DOHH2 (cell line): ENCODE measurements at regions not wholly inside any gene's neighbourhood (a gene's known extent, or its start where the extent isn't known, plus 50 kb on each side); places are given as distances from the start of the nearest gene placed in this dataset.

Source experiments
- H3F3A ChIP-seq: fragments of 200-600 bp; sonication (generic), shearing (Covaris generic); 2 replicates; pipeline ENCODE4 v1.6.0; 2016; ENCODE audit warnings: antibody characterized with exemption, mild to moderate bottlenecking; ENCODE audit not compliant: control insufficient read depth, insufficient read depth
- H3K27ac ChIP-seq: fragments of 200-600 bp; sonication (generic); 2 replicates; pipeline ENCODE4 v1.5.1; 2014; ENCODE audit warnings: low read depth, mild to moderate bottlenecking, low read length, moderate library complexity
- H3K27me3 ChIP-seq: fragments of 200-600 bp; sonication (generic); 2 replicates; pipeline ENCODE4 v1.6.1; 2014; ENCODE audit warnings: mild to moderate bottlenecking, low read length, mixed read lengths; ENCODE audit not compliant: control insufficient read depth
- H3K36me3 ChIP-seq: fragments of 200-600 bp; sonication (generic); 2 replicates; pipeline ENCODE4 v1.6.1; 2014; ENCODE audit warnings: mild to moderate bottlenecking, low read length, moderate library complexity, mixed read lengths; ENCODE audit not compliant: control insufficient read depth
- H3K4me1 ChIP-seq: fragments of 200-600 bp; sonication (generic); 2 replicates; pipeline ENCODE4 v1.6.1; 2014; ENCODE audit warnings: mild to moderate bottlenecking, low read length, mixed read lengths; ENCODE audit not compliant: control insufficient read depth
- H3K4me2 ChIP-seq: fragments of 200-600 bp; sonication (generic); 2 replicates; pipeline ENCODE4 v1.6.0; 2014; ENCODE audit warnings: mild to moderate bottlenecking, low read length, moderate library complexity
- H3K4me3 ChIP-seq: fragments of 200-600 bp; sonication (generic); 2 replicates; pipeline ENCODE4 v1.5.1; 2014; ENCODE audit warnings: mild to moderate bottlenecking, low read length, mixed read lengths
- H3K79me2 ChIP-seq: fragments of 200-600 bp; sonication (generic); 2 replicates; pipeline ENCODE4 v1.6.1; 2014; ENCODE audit warnings: mild to moderate bottlenecking, low read length, mixed read lengths; ENCODE audit not compliant: control insufficient read depth
- H3K9me2 ChIP-seq: fragments of 200-600 bp; sonication (generic); replicated peaks from 2 replicates; pipeline ENCODE4 v1.6.1; 2014; ENCODE audit warnings: mild to moderate bottlenecking, low read length, mixed read lengths; ENCODE audit not compliant: control insufficient read depth
- H3K9me3 ChIP-seq: fragments of 200-600 bp; sonication (generic); 2 replicates; pipeline ENCODE4 v1.6.1; 2014; ENCODE audit warnings: antibody characterized with exemption, low read length, mixed read lengths; ENCODE audit not compliant: control insufficient read depth, insufficient read depth
- H4K20me1 ChIP-seq: fragments of 200-600 bp; sonication (generic); 2 replicates; pipeline ENCODE4 v1.6.0; 2014; ENCODE audit warnings: low read depth, mild to moderate bottlenecking, antibody characterized with exemption, low read length, moderate library complexity; ENCODE audit not compliant: control insufficient read depth, insufficient read depth
- CTCF ChIP-seq: fragments of 200-600 bp; sonication (generic); IDR thresholded peaks from one replicate; pipeline ENCODE4 v1.5.1; 2014; ENCODE audit warnings: antibody characterized with exemption, mild to moderate bottlenecking, low read depth, low read length; ENCODE audit not compliant: poor library complexity, severe bottlenecking
- EZH2phosphoT487 ChIP-seq: fragments of 200-600 bp; sonication (generic); IDR thresholded peaks from 2 replicates; pipeline ENCODE4 v1.6.1; 2017; ENCODE audit warnings: borderline replicate concordance, mild to moderate bottlenecking, antibody characterized with exemption, low read length, moderate library complexity, mixed read lengths

- Histone ChIP-seq H3K9me2 (no peaks in the 10 kb centered on the region), H3K27ac (no peak overlapping the region), H3K36me3 (no peaks in the 10 kb centered on the region)
Measured at GRCh38 chr5:110073534-110073933, 383.8 kb downstream of the MAN2A1 start.

DNA sequence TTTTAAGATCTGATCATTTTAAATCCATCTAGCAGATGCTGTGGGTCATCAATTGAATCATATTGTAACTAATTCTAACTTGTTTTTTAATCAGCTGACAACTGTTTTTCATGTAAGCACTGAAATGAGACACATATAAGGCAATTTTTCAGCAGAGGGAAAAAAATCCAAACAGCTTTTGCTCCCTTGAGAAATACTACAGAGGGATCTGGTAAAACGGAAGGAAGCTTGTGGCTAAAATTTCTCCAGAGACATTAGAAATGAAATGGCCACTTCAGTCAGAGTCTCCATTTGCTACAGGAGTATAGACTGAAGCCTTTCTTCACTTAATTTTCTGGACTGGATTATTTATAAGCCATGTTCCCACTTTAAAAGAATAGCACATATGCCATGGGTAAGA, 385.9 kb downstream of the MAN2A1 start:
- H3K4me2 ChIP-seq = no peak overlapping the region

More at GRCh38 chr5:110073534-110073933, 383.8 kb downstream of the MAN2A1 start:
- Histone ChIP-seq H3K27me3 (no peaks in the 10 kb centered on the region), H3K4me1 (no peaks in the 10 kb centered on the region), H3K79me2 (no peaks in the 10 kb centered on the region), H3K4me2 (no peak overlapping the region), H3K9me3 (no peaks in the 10 kb centered on the region), H3F3A (no peaks in the 10 kb centered on the region), H4K20me1 (no peaks in the 10 kb centered on the region), H3K4me3 (no peak overlapping the region)
- TF ChIP-seq EZH2phosphoT487 (no peak), CTCF (no peak)

GRCh38 chr5:110077147-110077546, 387.4 kb downstream of the MAN2A1 start:
- Histone ChIP-seq H3F3A (no peaks in the 10 kb centered on the region), H3K9me2 (no peaks in the 10 kb centered on the region), H3K79me2 (no peaks in the 10 kb centered on the region), H3K27ac (no peak overlapping the region), H3K36me3 (no peaks in the 10 kb centered on the region), H3K9me3 (no peaks in the 10 kb centered on the region), H3K4me1 (no peaks in the 10 kb centered on the region), H3K27me3 (no peaks in the 10 kb centered on the region), H4K20me1 (no peaks in the 10 kb centered on the region), H3K4me3 (no peak overlapping the region), H3K4me2 (no peak overlapping the region)
- TF ChIP-seq EZH2phosphoT487 (no peak), CTCF (no peak)

More for the DNA sequence above, 385.9 kb downstream of the MAN2A1 start:
- no peaks in the 10 kb centered on the region for H3K4me1 ChIP-seq
- no peaks in the 10 kb centered on the region for H3K27me3 ChIP-seq
- no peaks in the 10 kb centered on the region for H3F3A ChIP-seq
- H3K9me3 ChIP-seq = no peaks in the 10 kb centered on the region
- H3K79me2 ChIP-seq = no peaks in the 10 kb centered on the region
- no peak overlapping the region for H3K27ac ChIP-seq
- H3K9me2 ChIP-seq = no peaks in the 10 kb centered on the region
- H4K20me1 ChIP-seq = no peaks in the 10 kb centered on the region
- H3K4me3 ChIP-seq = no peak overlapping the region
- no peaks in the 10 kb centered on the region for H3K36me3 ChIP-seq
- no peak for TF ChIP-seq CTCF

DNA sequence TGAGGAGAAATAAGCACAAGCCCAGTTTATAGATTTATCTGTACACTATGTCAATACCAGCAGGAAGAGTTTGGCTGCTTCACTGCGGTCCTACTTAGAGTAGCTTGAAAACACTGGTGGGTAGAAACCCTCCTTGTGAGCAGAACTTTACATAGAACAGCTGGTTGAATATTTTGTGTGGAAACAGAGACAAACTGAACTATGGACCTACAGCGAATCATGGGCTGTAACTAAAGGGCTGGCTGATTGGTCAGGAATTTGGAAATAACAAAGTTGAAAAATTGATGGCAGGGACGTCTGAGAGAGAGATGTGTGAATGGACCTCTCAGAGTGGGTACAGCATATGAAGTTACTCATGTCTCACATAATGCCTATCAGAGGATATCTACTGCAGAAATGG, 392.5 kb downstream of the MAN2A1 start:
- Histone ChIP-seq H3K27ac (no peak overlapping the region), H3F3A (no peaks in the 10 kb centered on the region), H3K4me1 (no peaks in the 10 kb centered on the region), H3K9me2 (no peaks in the 10 kb centered on the region), H3K9me3 (no peaks in the 10 kb centered on the region), H4K20me1 (no peaks in the 10 kb centered on the region), H3K4me3 (no peak overlapping the region), H3K4me2 (no peak overlapping the region), H3K79me2 (no peaks in the 10 kb centered on the region), H3K36me3 (no peaks in the 10 kb centered on the region), H3K27me3 (no peaks in the 10 kb centered on the region)
- no peak for TF ChIP-seq CTCF
- no peak for TF ChIP-seq EZH2phosphoT487
